Thymus (tissue), 11 donors: ENCODE measurements at regions not wholly inside any gene's neighbourhood (a gene's known extent, or its start where the extent isn't known, plus 50 kb on each side); places are given as distances from the start of the nearest gene placed in this dataset.

ENCODE experiments used
- DNase-seq, 9 donors: peaks; one replicate each; pipeline ENCODE4 v3.0.0-alpha.2; 2013; ENCODE audit warnings: low spot score in 9 of 9, low read depth in 6 of 9, missing footprints in 1 of 9
- H3K27ac ChIP-seq, 2 donors: one replicate each; pipeline ENCODE4 v1.5.1; 2013; ENCODE audit warnings: control low read depth in 1 of 2, low read depth in 1 of 2, low read length in 1 of 2, mild to moderate bottlenecking in 1 of 2, moderate library complexity in 1 of 2
- H3K27me3 ChIP-seq, 2 donors: one replicate each; pipeline ENCODE4 v1.5.1; 2013; ENCODE audit warnings: low read length in 1 of 2; ENCODE audit not compliant: control insufficient read depth in 2 of 2, insufficient read depth in 1 of 2
- H3K36me3 ChIP-seq, 2 donors: one replicate each; pipeline ENCODE4 v1.5.1; 2013; ENCODE audit warnings: low read length in 1 of 2, mild to moderate bottlenecking in 1 of 2, moderate library complexity in 1 of 2; ENCODE audit not compliant: control insufficient read depth in 2 of 2, insufficient read depth in 2 of 2
- H3K4me1 ChIP-seq, 2 donors: one replicate each; pipeline ENCODE4 v1.5.1; 2013; ENCODE audit warnings: low read length in 2 of 2; ENCODE audit not compliant: control insufficient read depth in 2 of 2, insufficient read depth in 2 of 2
- H3K4me3 ChIP-seq, 2 donors: one replicate each; pipeline ENCODE4 v1.5.1; 2013; ENCODE audit warnings: low read length in 2 of 2, control low read depth in 1 of 2, mild to moderate bottlenecking in 1 of 2
- H3K9me3 ChIP-seq, 2 donors: one replicate each; pipeline ENCODE4 v1.5.1; 2013; ENCODE audit warnings: low read length in 1 of 2, mild to moderate bottlenecking in 1 of 2; ENCODE audit not compliant: control insufficient read depth in 2 of 2, insufficient read depth in 1 of 2
- whole genome bisulfite sequencing: extraction: QIAGEN DNeasy Blood & Tissue Kit; methylation state at CpG from one replicate; pipeline ENCODE4 v1.1.7; 2013; 5-methylcytosine and 5-hydroxymethylcytosine counted together
- donor health status: healthy.

GRCh38 chr2:136242100-136242499 lies 124.2 kb upstream of the CXCR4 start:
- no peak overlapping the region for H3K27ac ChIP-seq

GRCh38 chr2:136239079-136239685 lies 121.2 kb upstream of the CXCR4 start:
- 34% methylated on average over 3 of the region's 3 CpGs for WGBS

More at GRCh38 chr2:136242100-136242499, 124.2 kb upstream of the CXCR4 start:
- no peak for DNase-seq
- H3K27me3 ChIP-seq: no peaks in the 10 kb centered on the region
- no peak overlapping the region for H3K4me3 ChIP-seq
- peaks cover 28 to 50% of the 10 kb centered on the region in 2 donors for H3K4me1 ChIP-seq
- H3K36me3 ChIP-seq: no peaks in the 10 kb centered on the region
- no peaks in the 10 kb centered on the region for H3K9me3 ChIP-seq
- 98% methylated on average over 4 of the region's 4 CpGs for WGBS

GRCh38 chr2:136238286-136239078 lies 120.5 kb upstream of the CXCR4 start:
- H3K4me1 ChIP-seq: peaks cover 19 to 38% of the 10 kb centered on the region in 2 donors
- H3K36me3 ChIP-seq: no peaks in the 10 kb centered on the region
- peak in 6 of 9 donors; percentile 49 to 81 (median 58) for DNase-seq
- 20% methylated on average over 6 of the region's 6 CpGs for WGBS
- H3K4me3 ChIP-seq: no peak overlapping the region
- peak overlapping the region; percentile 88 to 90 for H3K27ac ChIP-seq
- H3K9me3 ChIP-seq: no peaks in the 10 kb centered on the region
- H3K27me3 ChIP-seq: no peaks in the 10 kb centered on the region

More at GRCh38 chr2:136239079-136239685, 121.2 kb upstream of the CXCR4 start:
- Histone ChIP-seq H3K36me3 (no peaks in the 10 kb centered on the region), H3K4me1 (peaks cover 19 to 37% of the 10 kb centered on the region in 2 donors), H3K9me3 (no peaks in the 10 kb centered on the region), H3K27me3 (no peaks in the 10 kb centered on the region), H3K4me3 (no peak overlapping the region), H3K27ac (peak overlapping the region; percentile 86 to 88)
- DNase-seq: no peak

- no peaks in the 10 kb centered on the region for H3K9me3 ChIP-seq
- H3K4me3 ChIP-seq: no peak overlapping the region
- WGBS: 73% methylated on average over 4 of the region's 4 CpGs
- peaks cover 19 to 32% of the 10 kb centered on the region in 2 donors for H3K4me1 ChIP-seq
- H3K27ac ChIP-seq: no peak overlapping the region
- no peaks in the 10 kb centered on the region for H3K27me3 ChIP-seq
- H3K36me3 ChIP-seq: no peaks in the 10 kb centered on the region
- no peak for DNase-seq
Observed at GRCh38 chr2:136236019-136236418, 118.1 kb upstream of the CXCR4 start.

- DNase-seq: no peak
- Histone ChIP-seq H3K27me3 (no peaks in the 10 kb centered on the region), H3K9me3 (no peaks in the 10 kb centered on the region), H3K4me1 (peaks cover 19 to 32% of the 10 kb centered on the region in 2 donors), H3K27ac (no peak overlapping the region), H3K36me3 (no peaks in the 10 kb centered on the region), H3K4me3 (no peak overlapping the region)
- 95% methylated on average over 4 of the region's 4 CpGs for WGBS
Observed at GRCh38 chr2:136235546-136235945, 117.6 kb upstream of the CXCR4 start.

- peaks cover 14 to 21% of the 10 kb centered on the region in 2 donors for H3K4me1 ChIP-seq
- no peaks in the 10 kb centered on the region for H3K27me3 ChIP-seq
- WGBS: 98% methylated on average over 7 of the region's 7 CpGs
- no peak overlapping the region for H3K4me3 ChIP-seq
- H3K9me3 ChIP-seq: no peaks in the 10 kb centered on the region
- H3K36me3 ChIP-seq: no peaks in the 10 kb centered on the region
- H3K27ac ChIP-seq: no peak overlapping the region
- no peak for DNase-seq
Observed at GRCh38 chr2:136234261-136234660, 116.3 kb upstream of the CXCR4 start.

GRCh38 chr2:136233298-136233697 lies 115.3 kb upstream of the CXCR4 start:
- no peaks in the 10 kb centered on the region for H3K27me3 ChIP-seq
- no peak overlapping the region for H3K27ac ChIP-seq
- H3K4me3 ChIP-seq: no peak overlapping the region
- H3K4me1 ChIP-seq: peaks cover 5 to 12% of the 10 kb centered on the region in 2 donors
- no peaks in the 10 kb centered on the region for H3K9me3 ChIP-seq
- H3K36me3 ChIP-seq: no peaks in the 10 kb centered on the region
- DNase-seq: no peak

GRCh38 chr2:136232456-136233172 lies 114.7 kb upstream of the CXCR4 start:
- no peak for DNase-seq
- Histone ChIP-seq H3K4me1 (peaks cover 1 to 7% of the 10 kb centered on the region in 2 donors), H3K27me3 (no peaks in the 10 kb centered on the region), H3K9me3 (no peaks in the 10 kb centered on the region), H3K4me3 (no peak overlapping the region), H3K36me3 (no peaks in the 10 kb centered on the region), H3K27ac (no peak overlapping the region)
- WGBS: 63% methylated on average over 7 of the region's 7 CpGs

- Histone ChIP-seq H3K9me3 (no peaks in the 10 kb centered on the region), H3K36me3 (no peaks in the 10 kb centered on the region), H3K27me3 (no peaks in the 10 kb centered on the region), H3K27ac (no peak overlapping the region), H3K4me1 (peaks cover 14 to 22% of the 10 kb centered on the region in 2 donors), H3K4me3 (no peak overlapping the region)
- WGBS: 92% methylated on average over 5 of the region's 5 CpGs
- DNase-seq: no peak
Observed at GRCh38 chr2:136230464-136230863, 112.5 kb upstream of the CXCR4 start.
